NCI-H526 treated with DMSO at 0.1 percent for 48 hours (cell line): ENCODE measurements at regions not wholly inside any gene's neighbourhood (a gene's known extent, or its start where the extent isn't known, plus 50 kb on each side); places are given as distances from the start of the nearest gene placed in this dataset.
A peak's percentile ranks its signal among the peaks of the same experiment; 100 is the strongest.

Experiments used
- DNase-seq: peaks from one replicate; lab custom pipeline; 2025; lab: John Stamatoyannopoulos, UW

- no peak for DNase-seq
Observed at GRCh38 chr9:73558471-73558870, 406.8 kb downstream of the ANXA1 start.

GRCh38 chr9:73565026-73565425 is 413.4 kb downstream of the ANXA1 start:
- no peak for DNase-seq

- no peak for DNase-seq
Observed at GRCh38 chr9:73565833-73566465, 414.3 kb downstream of the ANXA1 start.

- no peak for DNase-seq
Observed at GRCh38 chr9:73566627-73567026, 415.0 kb downstream of the ANXA1 start.

GRCh38 chr9:73573235-73573634 is 421.6 kb downstream of the ANXA1 start:
- peak; percentile 93 for DNase-seq

GRCh38 chr9:73575101-73576060 is 423.7 kb downstream of the ANXA1 start:
- DNase-seq, result no peak

- DNase-seq, result no peak
Observed at GRCh38 chr9:73577848-73578247, 426.2 kb downstream of the ANXA1 start.

- no peak for DNase-seq
Observed at GRCh38 chr9:73579823-73580222, 428.2 kb downstream of the ANXA1 start.

- DNase-seq, result no peak
Observed at GRCh38 chr9:73583576-73583975, 431.9 kb downstream of the ANXA1 start.

GRCh38 chr9:73595036-73595545 is 443.4 kb downstream of the ANXA1 start:
- DNase-seq, result no peak

- DNase-seq, result no peak
Observed at GRCh38 chr9:73596321-73596720, 444.7 kb downstream of the ANXA1 start.

- DNase-seq, result no peak
Observed at GRCh38 chr9:73597039-73597438, 445.4 kb downstream of the ANXA1 start.

GRCh38 chr9:73597771-73598170 is 446.1 kb downstream of the ANXA1 start:
- DNase-seq, result no peak

- DNase-seq, result no peak
Observed at GRCh38 chr9:73609381-73609780, 457.7 kb downstream of the ANXA1 start.

GRCh38 chr9:73611032-73611431 is 459.4 kb downstream of the ANXA1 start:
- no peak for DNase-seq

- no peak for DNase-seq
Observed at GRCh38 chr9:73613092-73613701, 461.5 kb downstream of the ANXA1 start.

GRCh38 chr9:73615557-73615956 is 463.9 kb downstream of the ANXA1 start:
- DNase-seq, result no peak

GRCh38 chr9:73617586-73617985 is 465.9 kb downstream of the ANXA1 start:
- DNase-seq, result no peak

- no peak for DNase-seq
Observed at GRCh38 chr9:73640971-73641370, 489.3 kb downstream of the ANXA1 start.

GRCh38 chr9:73643379-73644013 is 491.8 kb downstream of the ANXA1 start:
- no peak for DNase-seq

GRCh38 chr9:73647560-73647959 is 495.9 kb downstream of the ANXA1 start:
- no peak for DNase-seq

GRCh38 chr9:73649552-73649951 is 497.9 kb downstream of the ANXA1 start:
- DNase-seq, result no peak
